HUDEP-2 (cell line): ENCODE measurements at regions not wholly inside any gene's neighbourhood (a gene's known extent, or its start where the extent isn't known, plus 50 kb on each side); places are given as distances from the start of the nearest gene placed in this dataset.
A peak's percentile ranks its signal among the peaks of the same experiment; 100 is the strongest.

ENCODE experiments used
- DNase-seq, 76 experiments: peaks; one replicate each; lab custom pipeline; 2025; ENCODE audit not compliant: unreplicated experiment in 76 of 76; lab: John Stamatoyannopoulos, UW

- DNase-seq = no peak
Observed at GRCh38 chr11:127308291-127308690, 307.7 kb upstream of the KIRREL3 start.

DNA sequence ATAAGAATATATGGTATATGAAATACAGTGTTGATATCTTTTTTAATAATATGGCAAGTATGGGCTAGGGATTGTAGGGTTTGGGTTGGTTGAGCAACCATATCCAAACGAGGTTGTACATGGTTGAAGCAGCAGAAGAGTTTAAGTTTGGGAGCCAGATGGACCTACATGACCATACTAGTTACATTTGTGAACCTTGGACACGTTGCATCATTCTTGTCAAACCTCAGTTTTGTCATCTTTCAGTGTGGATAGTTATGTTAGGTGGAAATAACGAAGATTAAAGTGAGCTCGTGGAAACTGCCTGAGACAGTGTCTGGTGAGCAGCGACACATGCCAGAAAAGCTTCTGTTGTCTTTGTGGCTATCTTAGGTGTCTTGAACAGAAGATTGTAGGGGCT lies 307.1 kb upstream of the KIRREL3 start:
- no peak for DNase-seq

DNA sequence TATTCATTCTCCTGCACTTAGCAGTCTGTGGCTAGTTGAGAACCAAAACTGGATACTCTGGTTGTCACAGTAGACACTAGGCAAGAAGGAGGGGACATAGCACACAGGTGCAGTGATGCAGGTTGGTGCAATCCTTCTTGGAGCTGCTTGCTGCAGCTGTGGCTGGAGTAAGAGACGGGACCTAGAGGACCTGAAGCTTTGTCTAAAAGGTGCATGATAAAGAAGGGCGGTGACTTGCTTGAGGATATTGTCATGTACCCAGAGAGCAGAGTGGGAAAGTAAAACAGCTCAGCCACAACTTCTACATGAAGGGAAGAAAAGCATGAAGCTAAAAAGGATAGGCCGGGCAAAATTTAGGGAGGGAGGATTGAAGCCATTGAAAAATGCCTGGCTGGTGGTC lies 304.1 kb upstream of the KIRREL3 start:
- DNase-seq = no peak

GRCh38 chr11:127288926-127289325 lies 288.4 kb upstream of the KIRREL3 start:
- no peak for DNase-seq

DNA sequence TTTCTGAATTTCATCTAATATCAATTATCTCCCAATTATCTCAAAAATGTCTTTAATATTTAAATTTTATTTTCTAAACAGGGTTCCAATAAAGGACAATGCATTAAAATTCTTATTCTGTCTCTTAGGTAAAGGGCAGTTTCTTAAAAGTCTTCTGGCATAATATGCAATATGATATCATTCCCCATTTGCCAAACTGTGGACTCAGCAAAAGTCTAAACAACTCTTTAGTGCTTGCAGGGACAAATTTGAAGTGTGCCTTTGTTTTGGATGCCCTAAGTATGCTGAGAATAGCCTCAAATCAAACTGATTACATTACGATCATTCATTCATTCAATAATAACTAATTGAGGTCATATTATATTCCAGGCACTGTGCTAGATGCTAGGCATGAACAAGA lies 281.0 kb upstream of the KIRREL3 start:
- DNase-seq = no peak

- DNase-seq = no peak
Observed at GRCh38 chr11:127275774-127276173, 275.2 kb upstream of the KIRREL3 start.

GRCh38 chr11:127274328-127274676 lies 273.7 kb upstream of the KIRREL3 start:
- no peak for DNase-seq

GRCh38 chr11:127273593-127274327 lies 273.2 kb upstream of the KIRREL3 start:
- no peak for DNase-seq

GRCh38 chr11:127270851-127271250 lies 270.3 kb upstream of the KIRREL3 start:
- DNase-seq = no peak

DNA sequence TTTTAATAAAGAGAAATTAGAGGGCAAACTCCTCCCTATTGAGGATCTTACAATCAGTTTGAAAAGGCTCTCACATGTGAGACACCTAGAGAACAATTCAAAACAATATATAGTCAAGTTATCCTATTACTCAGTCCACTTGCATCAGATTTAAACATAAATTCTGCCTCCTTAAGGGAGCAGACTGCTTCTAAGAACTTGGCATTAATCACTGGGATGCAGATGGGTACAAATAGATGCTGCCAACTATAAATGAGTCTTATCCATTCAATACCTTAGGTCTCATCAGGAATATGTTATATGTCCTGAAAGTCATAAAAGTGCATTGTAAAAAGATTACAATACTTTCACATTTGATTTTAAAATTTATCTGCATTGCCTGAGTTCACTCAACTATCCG lies 269.3 kb upstream of the KIRREL3 start:
- DNase-seq = no peak

- DNase-seq = no peak
Observed at GRCh38 chr11:127268932-127269331, 268.4 kb upstream of the KIRREL3 start.

GRCh38 chr11:127268521-127268920 lies 268.0 kb upstream of the KIRREL3 start:
- no peak for DNase-seq

DNA sequence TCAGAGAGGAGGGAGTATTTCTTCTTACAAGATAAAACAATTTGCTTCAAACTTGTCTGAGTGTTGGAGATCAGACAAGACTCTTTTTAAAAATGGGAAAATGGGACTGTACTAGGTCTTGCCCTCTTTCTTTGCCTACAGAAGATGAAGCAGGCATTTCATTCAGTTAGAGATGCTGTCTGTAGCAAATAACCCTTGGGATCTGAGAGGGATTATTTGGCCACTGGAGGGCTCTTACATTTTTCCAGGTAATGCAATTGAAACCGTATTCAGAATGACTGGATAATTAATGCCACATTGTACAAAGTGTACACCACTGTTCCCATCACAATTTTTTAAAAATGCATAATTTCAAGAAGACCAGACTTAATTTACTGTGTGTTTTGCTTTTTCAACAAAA lies 258.5 kb upstream of the KIRREL3 start:
- DNase-seq = no peak

- no peak for DNase-seq
Observed at GRCh38 chr11:127255209-127255608, 254.6 kb upstream of the KIRREL3 start.

GRCh38 chr11:127252321-127252720 lies 251.8 kb upstream of the KIRREL3 start:
- DNase-seq = no peak

GRCh38 chr11:127249576-127249975 lies 249.0 kb upstream of the KIRREL3 start:
- no peak for DNase-seq

DNA sequence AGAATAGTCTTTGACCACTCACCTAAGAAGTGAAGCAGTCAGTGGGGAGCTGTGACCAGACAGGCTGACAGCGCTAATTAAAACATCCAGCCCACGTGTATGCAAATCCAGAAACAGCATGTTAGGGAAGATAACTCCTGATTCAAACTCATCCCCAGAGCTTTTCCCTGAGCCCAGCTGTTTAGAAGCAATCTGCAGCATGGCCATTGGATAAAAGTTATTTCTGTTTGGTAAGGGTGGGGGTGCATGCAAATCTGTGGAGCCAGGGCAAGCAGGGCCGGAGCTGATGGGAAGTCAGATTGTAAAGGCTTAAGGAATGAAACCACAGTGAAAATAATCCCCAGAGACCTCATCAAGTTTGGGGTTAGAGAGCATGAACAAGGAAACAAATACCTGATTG lies 247.9 kb upstream of the KIRREL3 start:
- no peak for DNase-seq

DNA sequence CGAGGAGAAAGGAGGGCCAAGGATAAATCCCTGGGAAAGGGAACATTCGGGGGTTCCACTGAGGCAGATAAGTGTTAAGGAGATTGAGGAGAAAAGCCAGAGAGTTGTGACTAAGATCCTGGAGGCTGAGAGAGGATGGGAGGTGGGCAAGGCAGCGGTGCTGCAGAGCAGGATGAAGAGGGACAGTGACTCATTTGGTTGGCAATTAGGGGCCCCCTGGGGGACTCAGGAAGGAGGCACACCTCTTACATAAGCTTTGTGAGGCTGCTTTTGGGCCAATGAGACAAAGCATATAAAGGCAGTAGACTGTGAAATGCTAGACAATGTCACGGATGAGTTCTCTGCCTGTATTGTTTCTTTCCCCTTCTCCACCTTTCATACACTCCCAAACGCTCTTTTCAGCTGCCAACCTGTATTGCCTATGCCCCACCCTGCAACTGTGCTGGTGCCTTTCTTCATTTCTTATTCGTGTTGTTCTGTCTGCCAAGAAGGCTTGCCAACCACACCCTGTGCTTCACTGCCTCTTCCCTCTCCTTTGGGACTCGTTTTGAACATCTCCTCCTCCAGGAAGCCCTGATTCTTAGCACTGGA lies 246.8 kb upstream of the KIRREL3 start:
- DNase-seq = no peak

GRCh38 chr11:127242676-127243075 lies 242.1 kb upstream of the KIRREL3 start:
- DNase-seq = no peak

- DNase-seq = no peak
Observed at GRCh38 chr11:127238321-127238720, 237.8 kb upstream of the KIRREL3 start.

GRCh38 chr11:127236776-127237175 lies 236.2 kb upstream of the KIRREL3 start:
- DNase-seq = no peak

- peak in 5 of 76 experiments; percentile 8 to 24 (median 16) for DNase-seq
Observed at GRCh38 chr11:127233998-127234397, 233.4 kb upstream of the KIRREL3 start.

DNA sequence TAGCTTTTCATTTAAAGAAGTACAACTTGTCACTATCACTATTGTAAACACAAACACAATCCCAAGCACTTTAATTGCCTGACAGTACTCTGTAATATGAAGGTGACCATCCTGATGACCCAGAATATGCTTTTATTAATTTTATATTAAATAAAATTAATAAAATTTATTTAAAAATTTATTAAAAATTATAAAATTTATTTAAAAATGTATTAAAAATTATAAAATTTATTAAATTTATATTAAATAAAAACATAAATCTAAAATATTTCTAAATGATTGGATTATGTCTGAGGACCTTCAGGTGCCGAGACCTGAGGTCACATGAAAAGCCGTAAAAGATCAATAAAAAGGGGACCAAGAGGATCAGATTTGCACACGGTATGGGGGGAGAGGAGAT lies 229.8 kb upstream of the KIRREL3 start:
- no peak for DNase-seq
